A549 (cell line): ENCODE measurements at regions not wholly inside any gene's neighbourhood (a gene's known extent, or its start where the extent isn't known, plus 50 kb on each side); places are given as distances from the start of the nearest gene placed in this dataset.

Experiments
- ATAC-seq, 2 experiments: fragments of 200-7000 bp in 1 of 2; fragments of >200 bp in 1 of 2; cut with Nextera tagmentation in 1 of 2; cut with Tn5 transposase in 1 of 2; 3 replicates each; pipeline versions ENCODE4 v1.8.0 to v1.9.1; 2018 to 2020; ENCODE audit warnings: mild to moderate bottlenecking in 1 of 2, moderate library complexity in 1 of 2
- CTCF ChIA-PET: fragments of 300-600 bp; sonication (Branson Sonifier 250); formaldehyde crosslinking; extraction: SDS; loops from one replicate; lab custom pipeline; 2021; ENCODE audit warnings: antibody characterized with exemption, inconsistent platforms; lab: Yijun Ruan, JAX
- POLR2A ChIA-PET: fragments of 350-600 bp; formaldehyde crosslinking; extraction: SDS; loops from one replicate; lab custom pipeline; 2021; ENCODE audit warnings: antibody characterized with exemption, inconsistent platforms; lab: Yijun Ruan, JAX
- DNase-seq, 2 experiments: peaks; one replicate each; pipeline versions ENCODE4 v3.0.0 to v3.0.0-alpha.2; 2011 to 2016; ENCODE audit warnings: low read depth in 1 of 2, low spot score in 1 of 2
- FAIRE-seq: peaks from 2 replicates; lab custom pipeline; 2011; peaks lifted over from hg19 to GRCh38; lab: Jason Lieb, UNC
- H3K27ac ChIP-seq, 2 experiments: fragments of >200 bp; sonication (Bioruptor Twin); formaldehyde crosslinking; 3 replicates each; pipeline ENCODE4 v1.5.1; 2016 to 2017
- H3K4me1 ChIP-seq: fragments of >200 bp; sonication (Bioruptor Twin); formaldehyde crosslinking; 3 replicates; pipeline ENCODE4 v1.6.1; 2016
- H3K4me2 ChIP-seq: fragments of >200 bp; sonication (Bioruptor Twin); formaldehyde crosslinking; 3 replicates; pipeline ENCODE4 v1.6.1; 2016
- H3K4me3 ChIP-seq: fragments of >200 bp; sonication (Bioruptor Twin); formaldehyde crosslinking; 3 replicates; pipeline ENCODE4 v1.5.1; 2016
- H3K9me3 ChIP-seq: fragments of >200 bp; sonication (Bioruptor Twin); formaldehyde crosslinking; 3 replicates; pipeline ENCODE4 v1.6.1; 2016
- BCL3 ChIP-seq: fragments of >200 bp; sonication (Bioruptor Twin); formaldehyde crosslinking; IDR thresholded peaks from 3 replicates; pipeline ENCODE4 v1.6.1; 2016
- E2F6 ChIP-seq: IDR thresholded peaks from 2 replicates; pipeline ENCODE4 v1.6.1; 2012; ENCODE audit warnings: low read depth, borderline replicate concordance
- EP300 ChIP-seq, 2 experiments: fragments of >200 bp; sonication (Bioruptor Twin); formaldehyde crosslinking; IDR thresholded peaks; 2 replicates in 1 of 2; 3 replicates in 1 of 2; pipeline ENCODE4 v1.6.1; 2016 to 2017
- FOSL2 ChIP-seq, 2 experiments: fragments of 450-650 bp in 1 of 2; fragments of >200 bp in 1 of 2; sonication (Bioruptor Twin) in 1 of 2; formaldehyde crosslinking; IDR thresholded peaks; 2 replicates each; pipeline versions ENCODE4 v1.5.0 to v1.6.1; 2016 to 2020; ENCODE audit warnings: mild to moderate bottlenecking in 1 of 2, moderate library complexity in 1 of 2
- GATA3 ChIP-seq: IDR thresholded peaks from 2 replicates; pipeline ENCODE4 v1.6.1; 2012; ENCODE audit warnings: borderline replicate concordance
- HDAC2 ChIP-seq: fragments of 200-600 bp; sonication (generic); IDR thresholded peaks from 2 replicates; pipeline ENCODE4 v1.6.1; 2016
- HES2 ChIP-seq: fragments of >200 bp; sonication (Bioruptor Twin); formaldehyde crosslinking; IDR thresholded peaks from 2 replicates; pipeline ENCODE4 v1.6.1; 2016
- HEYL ChIP-seq: fragments of 250-450 bp; sonication (Bioruptor Pico); IDR thresholded peaks from 2 replicates; pipeline ENCODE4 v1.8.0; 2021; ENCODE audit warnings: mild to moderate bottlenecking, moderate library complexity
- HMGXB4 ChIP-seq: fragments of 250-450 bp; sonication (Bioruptor Pico); IDR thresholded peaks from 2 replicates; pipeline ENCODE4 v1.5.0; 2021; ENCODE audit warnings: mild to moderate bottlenecking, moderate library complexity, borderline replicate concordance
- HOXB5 ChIP-seq: fragments of 250-450 bp; sonication (Bioruptor Pico); IDR thresholded peaks from 2 replicates; pipeline ENCODE4 v1.5.0; 2020; ENCODE audit warnings: mild to moderate bottlenecking, moderate library complexity
- JUNB ChIP-seq: fragments of >200 bp; sonication (Bioruptor Twin); formaldehyde crosslinking; IDR thresholded peaks from 2 replicates; pipeline ENCODE4 v1.6.1; 2016
- KDM1A ChIP-seq: fragments of 200-600 bp; sonication (generic); IDR thresholded peaks from 2 replicates; pipeline ENCODE4 v1.6.1; 2016; ENCODE audit warnings: low read depth, mild to moderate bottlenecking
- NPAS2 ChIP-seq: fragments of 250-450 bp; sonication (Bioruptor Pico); IDR thresholded peaks from 2 replicates; pipeline ENCODE4 v1.8.0; 2022; ENCODE audit warnings: mild to moderate bottlenecking, moderate library complexity, borderline replicate concordance
- PBX3 ChIP-seq: IDR thresholded peaks from 2 replicates; pipeline ENCODE4 v1.6.1; 2012
- PHF8 ChIP-seq: fragments of 200-600 bp; sonication (generic); IDR thresholded peaks from 2 replicates; pipeline ENCODE4 v1.6.1; 2016; ENCODE audit warnings: low read depth, mild to moderate bottlenecking, antibody characterized with exemption, moderate library complexity, borderline replicate concordance
- POLR2AphosphoS2 ChIP-seq: conservative IDR thresholded peaks from 2 replicates; pipeline ENCODE4 v1.6.1; 2012; ENCODE audit warnings: low read length, improper control_type of control experiment, inconsistent platforms
- SREBF2 ChIP-seq: fragments of 450-650 bp; IDR thresholded peaks from 2 replicates; pipeline ENCODE4 v1.6.1; 2014; ENCODE audit warnings: mild to moderate bottlenecking, moderate library complexity
- ZFP36 ChIP-seq: fragments of 450-650 bp; IDR thresholded peaks from 2 replicates; pipeline ENCODE4 v1.6.1; 2014; ENCODE audit warnings: borderline replicate concordance; ENCODE audit not compliant: partially characterized antibody
- WGBS: methylation state at CpG from one replicate; pipeline ENCODE4 v1.1.6; 2017; ENCODE audit errors: missing lambda C conversion rate; 5-methylcytosine and 5-hydroxymethylcytosine counted together

- POLR2A ChIA-PET: no interaction called here
- FAIRE-seq (no peak), DNase-seq (no peak), ATAC-seq (no peak)
- CTCF ChIA-PET: interaction anchor here (1.0 to 8.7 kb wide), 8 partner anchors 13 to 322 kb away, joined by 3 to 47 read pairs (median 5); no protein-coding TSS in a partner anchor
- peak overlapping the region in 1 of 2 experiments; percentile 89; a peak in 3 of 6 replicates for H3K27ac ChIP-seq
- 100% methylated on average over 2 of the region's 2 CpGs for WGBS
- H3K4me2 ChIP-seq: no peak overlapping the region
- TF ChIP-seq SREBF2 (no peak), PBX3 (no peak), NPAS2 (CRISPR knock-in tag) (no peak), GATA3 (no peak), HOXB5 (no peak), HES2 (no peak), PHF8 (no peak), KDM1A (no peak), POLR2AphosphoS2 (no peak), BCL3 (no peak), HMGXB4 (CRISPR knock-in tag) (no peak), E2F6 (no peak)
- H3K4me3 ChIP-seq: no peak overlapping the region
- no peaks in the 10 kb centered on the region for H3K9me3 ChIP-seq
- peaks cover 54% of the 10 kb centered on the region for H3K4me1 ChIP-seq
These were observed 51.8 kb upstream of the PSD2 start for GRCh38 chr5:139743804-139744203.

- H3K4me2 ChIP-seq: peak overlapping the region; percentile 97
- DNase-seq: no peak
- CTCF ChIA-PET: interaction anchor here (0.5 to 8.7 kb wide), 8 partner anchors 19 to 1993 kb away, joined by 3 to 47 read pairs (median 5); no protein-coding TSS in a partner anchor
- no peaks in the 10 kb centered on the region for H3K9me3 ChIP-seq
- FAIRE-seq: no peak
- ATAC-seq: no peak
- POLR2A ChIA-PET: no interaction called here
- peak overlapping the region; percentile 75 to 89; a peak in 5 of 6 replicates for H3K27ac ChIP-seq
- peaks cover 46% of the 10 kb centered on the region for H3K4me1 ChIP-seq
- WGBS: 90% methylated on average over 12 of the region's 12 CpGs
- TF ChIP-seq ZFP36 (peak; percentile 54), HDAC2 (no peak)
- H3K4me3 ChIP-seq: no peak overlapping the region
These were observed 51.0 kb upstream of the PSD2 start for GRCh38 chr5:139744471-139745131.

GRCh38 chr5:139745132-139745799 is 50.3 kb upstream of the PSD2 start:
- FAIRE-seq: no peak
- Histone ChIP-seq H3K4me1 (peaks cover 44% of the 10 kb centered on the region), H3K9me3 (no peaks in the 10 kb centered on the region), H3K27ac (peak overlapping the region; percentile 75 to 89), H3K4me2 (peak overlapping the region; percentile 97), H3K4me3 (peak overlapping the region; percentile 40; the same call in 1 of the 3 replicates)
- 30% methylated on average over 6 of the region's 17 CpGs for WGBS
- ATAC-seq: peak; percentile 37 to 65
- CTCF ChIA-PET: interaction anchor here (1.0 to 8.7 kb wide), 7 partner anchors 19 to 112 kb away, joined by 3 to 47 read pairs (median 4); no protein-coding TSS in a partner anchor
- DNase-seq: peak; percentile 75 to 82
- TF ChIP-seq JUNB (0 out of 2 replicates have a peak, but pooled peaks have one; percentile 11), FOSL2 (IDR thresholded peaks at IDR 0.05) (no peak), FOSL2 (CRISPR knock-in tag; IDR thresholded peaks at IDR 0.05) (0 out of 2 replicates have a peak, but pooled peaks have one; percentile 36), E2F6 (0 out of 2 replicates have a peak, but pooled peaks have one; percentile 26), EP300 (IDR thresholded peaks at IDR 0.05) (peak in 1 of 2 experiments; percentile 48; a peak in 1 of 5 replicates), HEYL (CRISPR knock-in tag) (no peak)
- POLR2A ChIA-PET: no interaction called here
